ENCODE measurements at regions not wholly inside any gene's neighbourhood (a gene's known extent, or its start where the extent isn't known, plus 50 kb on each side); places are given as distances from the start of the nearest gene placed in this dataset.

GRCh38 chr2:3041841-3042600, 335.6 kb downstream of the EIPR1 start:
- Mint-ChIP-seq H3K27ac (no peak overlapping the region), H3K9me3 (no peaks in the 10 kb centered on the region), H3K4me1 (ENCODE audit: low read depth) (no peaks in the 10 kb centered on the region), H3K27me3 (peaks cover 3% of the 10 kb centered on the region), H3K4me3 (no peak overlapping the region), H3K36me3 (no peaks in the 10 kb centered on the region)
- ChIA-PET CTCF (no interaction called here), POLR2A (no interaction called here)
- no peak for DNase-seq
- intact Hi-C loops (cut with micrococcal nuclease), result no loop called here

GRCh38 chr2:3041246-3041645, 336.4 kb downstream of the EIPR1 start:
- Mint-ChIP-seq H3K9me3 (no peaks in the 10 kb centered on the region), H3K4me1 (ENCODE audit: low read depth) (no peaks in the 10 kb centered on the region), H3K36me3 (no peaks in the 10 kb centered on the region), H3K27ac (no peak overlapping the region), H3K4me3 (no peak overlapping the region), H3K27me3 (peaks cover 3% of the 10 kb centered on the region)
- intact Hi-C loops (cut with micrococcal nuclease), result no loop called here
- ChIA-PET CTCF (no interaction called here), POLR2A (no interaction called here)
- no peak for DNase-seq

- no peaks in the 10 kb centered on the region for H3K4me1 Mint-ChIP-seq (ENCODE audit: low read depth)
- H3K36me3 Mint-ChIP-seq, result no peaks in the 10 kb centered on the region
- DNase-seq, result no peak
- no peak overlapping the region for H3K27ac Mint-ChIP-seq
- H3K9me3 Mint-ChIP-seq, result no peaks in the 10 kb centered on the region
- no peak overlapping the region for H3K4me3 Mint-ChIP-seq
- H3K27me3 Mint-ChIP-seq, result peaks cover 3% of the 10 kb centered on the region
- CTCF ChIA-PET, result no interaction called here
- intact Hi-C loops (cut with micrococcal nuclease), result no loop called here
- POLR2A ChIA-PET, result no interaction called here
These were observed 337.0 kb downstream of the EIPR1 start for GRCh38 chr2:3040496-3041140.

GRCh38 chr2:3040066-3040428, 337.6 kb downstream of the EIPR1 start:
- ChIA-PET CTCF (no interaction called here), POLR2A (no interaction called here)
- Mint-ChIP-seq H3K27ac (no peak overlapping the region), H3K4me3 (no peak overlapping the region), H3K27me3 (peaks cover 3% of the 10 kb centered on the region), H3K36me3 (no peaks in the 10 kb centered on the region), H3K4me1 (ENCODE audit: low read depth) (no peaks in the 10 kb centered on the region), H3K9me3 (no peaks in the 10 kb centered on the region)
- intact Hi-C loops (cut with micrococcal nuclease), result no loop called here
- DNase-seq, result no peak

GRCh38 chr2:3039188-3040065, 338.2 kb downstream of the EIPR1 start:
- Mint-ChIP-seq H3K9me3 (no peaks in the 10 kb centered on the region), H3K4me1 (ENCODE audit: low read depth) (no peaks in the 10 kb centered on the region), H3K4me3 (no peak overlapping the region), H3K36me3 (no peaks in the 10 kb centered on the region), H3K27ac (no peak overlapping the region), H3K27me3 (peaks cover 3% of the 10 kb centered on the region)
- intact Hi-C loops (cut with micrococcal nuclease), result no loop called here
- ChIA-PET CTCF (no interaction called here), POLR2A (no interaction called here)
- no peak for DNase-seq

GRCh38 chr2:3038636-3039035, 339.0 kb downstream of the EIPR1 start:
- no peak overlapping the region for H3K4me3 Mint-ChIP-seq
- no peaks in the 10 kb centered on the region for H3K36me3 Mint-ChIP-seq
- intact Hi-C loops (cut with micrococcal nuclease), result no loop called here
- no peaks in the 10 kb centered on the region for H3K4me1 Mint-ChIP-seq (ENCODE audit: low read depth)
- no peaks in the 10 kb centered on the region for H3K9me3 Mint-ChIP-seq
- POLR2A ChIA-PET, result no interaction called here
- CTCF ChIA-PET, result no interaction called here
- H3K27me3 Mint-ChIP-seq, result peaks cover 3% of the 10 kb centered on the region
- DNase-seq, result no peak
- H3K27ac Mint-ChIP-seq, result no peak overlapping the region

- H3K27ac Mint-ChIP-seq, result no peak overlapping the region
- CTCF ChIA-PET, result no interaction called here
- no peak overlapping the region for H3K4me3 Mint-ChIP-seq
These were observed 340.1 kb downstream of the EIPR1 start for GRCh38 chr2:3037196-3038194.

GRCh38 chr2:3036432-3037125, 341.0 kb downstream of the EIPR1 start:
- CTCF ChIA-PET, result no interaction called here
- no peak for DNase-seq
- Mint-ChIP-seq H3K9me3 (no peaks in the 10 kb centered on the region), H3K36me3 (no peaks in the 10 kb centered on the region), H3K4me1 (ENCODE audit: low read depth) (no peaks in the 10 kb centered on the region), H3K27ac (no peak overlapping the region), H3K27me3 (peaks cover 3% of the 10 kb centered on the region), H3K4me3 (no peak overlapping the region)
- intact Hi-C loops (cut with micrococcal nuclease), result no loop called here
- POLR2A ChIA-PET, result no interaction called here

More at GRCh38 chr2:3037196-3038194, 340.1 kb downstream of the EIPR1 start:
- Mint-ChIP-seq H3K36me3 (no peaks in the 10 kb centered on the region), H3K9me3 (no peaks in the 10 kb centered on the region), H3K27me3 (peaks cover 3% of the 10 kb centered on the region), H3K4me1 (ENCODE audit: low read depth) (no peaks in the 10 kb centered on the region)
- POLR2A ChIA-PET, result no interaction called here
- intact Hi-C loops (cut with micrococcal nuclease), result no loop called here
- no peak for DNase-seq

GRCh38 chr2:3035385-3036050, 342.1 kb downstream of the EIPR1 start:
- intact Hi-C loops (cut with micrococcal nuclease), result no loop called here
- no peaks in the 10 kb centered on the region for H3K4me1 Mint-ChIP-seq (ENCODE audit: low read depth)
- CTCF ChIA-PET, result interaction anchor here (0.6 kb wide), 1 partner anchor 947 kb away, joined by 3 read pairs; no protein-coding TSS in a partner anchor
- no peak overlapping the region for H3K27ac Mint-ChIP-seq
- no peaks in the 10 kb centered on the region for H3K9me3 Mint-ChIP-seq
- H3K27me3 Mint-ChIP-seq, result peaks cover 3% of the 10 kb centered on the region
- DNase-seq, result no peak
- POLR2A ChIA-PET, result no interaction called here
- H3K4me3 Mint-ChIP-seq, result no peak overlapping the region
- H3K36me3 Mint-ChIP-seq, result no peaks in the 10 kb centered on the region

- Mint-ChIP-seq H3K4me1 (ENCODE audit: low read depth) (no peaks in the 10 kb centered on the region), H3K27me3 (peaks cover 3% of the 10 kb centered on the region), H3K27ac (no peak overlapping the region), H3K9me3 (no peaks in the 10 kb centered on the region), H3K4me3 (no peak overlapping the region), H3K36me3 (no peaks in the 10 kb centered on the region)
- intact Hi-C loops (cut with micrococcal nuclease), result no loop called here
- no peak for DNase-seq
- ChIA-PET POLR2A (no interaction called here), CTCF (interaction anchor here (0.6 kb wide), 1 partner anchor 946 kb away, joined by 3 read pairs; no protein-coding TSS in a partner anchor)
These were observed 342.8 kb downstream of the EIPR1 start for GRCh38 chr2:3034856-3035255.

- no peak for DNase-seq
- no peak overlapping the region for H3K4me3 Mint-ChIP-seq
- intact Hi-C loops (cut with micrococcal nuclease), result no loop called here
- CTCF ChIA-PET, result no interaction called here
- H3K27me3 Mint-ChIP-seq, result peaks cover 3% of the 10 kb centered on the region
- H3K4me1 Mint-ChIP-seq (ENCODE audit: low read depth), result no peaks in the 10 kb centered on the region
- POLR2A ChIA-PET, result no interaction called here
- H3K27ac Mint-ChIP-seq, result no peak overlapping the region
- no peaks in the 10 kb centered on the region for H3K9me3 Mint-ChIP-seq
- H3K36me3 Mint-ChIP-seq, result no peaks in the 10 kb centered on the region
These were observed 343.2 kb downstream of the EIPR1 start for GRCh38 chr2:3034396-3034795.

All from activated CD4-positive, alpha-beta memory T cell treated with anti-CD3 and anti-CD28 coated beads for 36 hours (primary cell).